GM23338 (cell line): ENCODE measurements at regions not wholly inside any gene's neighbourhood (a gene's known extent, or its start where the extent isn't known, plus 50 kb on each side); places are given as distances from the start of the nearest gene placed in this dataset.

Experiments
- ATAC-seq: fragments of 200-7000 bp; cut with Tn5 transposase; 3 replicates; pipeline ENCODE4 v1.9.1; 2020
- DNase-seq: peaks from one replicate; pipeline ENCODE4 v3.0.0-alpha.2; 2015; ENCODE audit warnings: low spot score
- H2AFZ ChIP-seq: fragments of 200-600 bp; sonication (generic); 2 replicates; pipeline ENCODE4 v1.8.0; 2016; ENCODE audit warnings: antibody characterized with exemption, mild to moderate bottlenecking, moderate library complexity
- H3F3A ChIP-seq: fragments of 200-600 bp; sonication (generic); replicated peaks from 2 replicates; pipeline ENCODE4 v1.8.0; 2017; ENCODE audit warnings: antibody characterized with exemption, mixed run types, low read depth
- H3K27ac ChIP-seq: fragments of 200-600 bp; sonication (generic); 2 replicates; pipeline ENCODE4 v1.6.1; 2016; ENCODE audit warnings: low read depth
- H3K27me3 ChIP-seq: fragments of 200-600 bp; sonication (generic); 2 replicates; pipeline ENCODE4 v1.8.0; 2016; ENCODE audit warnings: mild to moderate bottlenecking, mixed run types, moderate library complexity; ENCODE audit not compliant: insufficient read depth
- H3K36me3 ChIP-seq: fragments of 200-600 bp; sonication (generic); 2 replicates; pipeline ENCODE4 v1.8.0; 2016; ENCODE audit warnings: mild to moderate bottlenecking; ENCODE audit not compliant: insufficient read depth
- H3K4me1 ChIP-seq: fragments of 200-600 bp; sonication (generic); 2 replicates; pipeline ENCODE4 v1.8.0; 2016; ENCODE audit warnings: mild to moderate bottlenecking, moderate library complexity; ENCODE audit not compliant: insufficient read depth
- H3K4me2 ChIP-seq: fragments of 200-600 bp; sonication (generic); 2 replicates; pipeline ENCODE4 v1.7.1; 2017; ENCODE audit warnings: mixed run types
- H3K4me3 ChIP-seq: fragments of 200-600 bp; sonication (generic); 2 replicates; pipeline ENCODE4 v1.6.1; 2016; ENCODE audit warnings: mixed run types
- H3K79me2 ChIP-seq: fragments of 200-600 bp; sonication (generic); replicated peaks from 2 replicates; pipeline ENCODE4 v1.8.0; 2017; ENCODE audit warnings: mild to moderate bottlenecking; ENCODE audit not compliant: insufficient read depth
- H3K9me2 ChIP-seq: fragments of 200-600 bp; sonication (generic); 2 replicates; pipeline ENCODE4 v1.8.0; 2017; ENCODE audit not compliant: insufficient read depth
- H4K20me1 ChIP-seq: fragments of 200-600 bp; sonication (generic); replicated peaks from 2 replicates; pipeline ENCODE4 v1.8.0; 2017; ENCODE audit warnings: mild to moderate bottlenecking; ENCODE audit not compliant: insufficient read depth
- H3K27ac Mint-ChIP-seq: 2 replicates; pipeline ENCODE4 v1.8.0; 2020; ENCODE audit warnings: inconsistent platforms, mild to moderate bottlenecking, moderate library complexity, mixed read lengths
- H3K27me3 Mint-ChIP-seq: 3 replicates; pipeline ENCODE4 v1.8.0; 2022; ENCODE audit warnings: low read depth, mild to moderate bottlenecking, moderate library complexity, mixed read lengths, inconsistent platforms; ENCODE audit not compliant: insufficient read depth, poor library complexity
- H3K36me3 Mint-ChIP-seq: 3 replicates; pipeline ENCODE4 v1.8.0; 2021; ENCODE audit warnings: low read depth, mild to moderate bottlenecking, inconsistent platforms, moderate library complexity, mixed read lengths
- H3K4me1 Mint-ChIP-seq: 3 replicates; pipeline ENCODE4 v1.8.0; 2020; ENCODE audit warnings: mild to moderate bottlenecking, inconsistent platforms, mixed read lengths
- H3K4me3 Mint-ChIP-seq: 3 replicates; pipeline ENCODE4 v1.8.0; 2021; ENCODE audit warnings: moderate library complexity, mild to moderate bottlenecking, inconsistent platforms, mixed read lengths
- H3K9me3 Mint-ChIP-seq: 3 replicates; pipeline ENCODE4 v1.8.0; 2020; ENCODE audit warnings: moderate library complexity, mild to moderate bottlenecking, inconsistent platforms, mixed read lengths
- CREB1 ChIP-seq: fragments of 250-450 bp; sonication (Bioruptor Pico); IDR thresholded peaks from 2 replicates; pipeline ENCODE4 v1.5.0; 2020; ENCODE audit warnings: low read depth, mild to moderate bottlenecking, moderate library complexity
- EZH2phosphoT487 ChIP-seq: fragments of 200-600 bp; sonication (generic); IDR thresholded peaks from one replicate; pipeline ENCODE4 v1.8.1; 2018; ENCODE audit warnings: antibody characterized with exemption; ENCODE audit not compliant: unreplicated experiment
- JUNB ChIP-seq: IDR thresholded peaks from one replicate; pipeline ENCODE4 v1.6.1; 2016; ENCODE audit warnings: antibody characterized with exemption; ENCODE audit not compliant: unreplicated experiment
- NANOG ChIP-seq: IDR thresholded peaks from 2 replicates; pipeline ENCODE4 v1.6.1; 2016; ENCODE audit warnings: antibody characterized with exemption, borderline replicate concordance
- POLR2AphosphoS5 ChIP-seq: IDR thresholded peaks from 2 replicates; pipeline ENCODE4 v1.6.1; 2016; ENCODE audit warnings: antibody characterized with exemption, low read depth
- REST ChIP-seq: IDR thresholded peaks from one replicate; pipeline ENCODE4 v1.6.1; 2018; ENCODE audit warnings: antibody characterized with exemption; ENCODE audit not compliant: unreplicated experiment
- STAT1 ChIP-seq: IDR thresholded peaks from one replicate; pipeline ENCODE4 v1.6.1; 2016; ENCODE audit warnings: antibody characterized with exemption; ENCODE audit not compliant: unreplicated experiment
- ZNF114 ChIP-seq: fragments of 250-450 bp; sonication (Bioruptor Pico); IDR thresholded peaks from 2 replicates; pipeline ENCODE4 v1.5.0; 2020; ENCODE audit warnings: mild to moderate bottlenecking, moderate library complexity
- ZNF331 ChIP-seq: fragments of 250-450 bp; sonication (Bioruptor Pico); IDR thresholded peaks from 2 replicates; pipeline ENCODE4 v1.5.0; 2020; ENCODE audit warnings: low read depth, mild to moderate bottlenecking, moderate library complexity
- TF ChIP-seq, protein P1 (sequence below): IDR thresholded peaks from 2 replicates; pipeline ENCODE4 v1.6.1; 2016; ENCODE audit warnings: antibody characterized with exemption
- TF ChIP-seq, protein P2 (sequence below), 2 experiments: fragments of 200-600 bp in 1 of 2; sonication (generic) in 1 of 2; conservative IDR thresholded peaks; 2 replicates each; pipeline versions ENCODE4 v1.5.1 to v1.6.1; 2016 to 2017; ENCODE audit warnings: antibody characterized with exemption in 2 of 2, low read depth in 2 of 2, mild to moderate bottlenecking in 2 of 2, moderate library complexity in 1 of 2

- Histone ChIP-seq H4K20me1 (no peaks in the 10 kb centered on the region), H3K4me3 (no peak overlapping the region), H3K9me2 (peaks cover 10% of the 10 kb centered on the region; the same call in 1 of the 2 replicates), H2AFZ (no peak overlapping the region), H3K4me2 (no peak overlapping the region), H3F3A (no peaks in the 10 kb centered on the region), H3K79me2 (no peaks in the 10 kb centered on the region), H3K27me3 (no peaks in the 10 kb centered on the region), H3K4me1 (peaks cover 18% of the 10 kb centered on the region), H3K27ac (no peak overlapping the region), H3K36me3 (no peaks in the 10 kb centered on the region)
- ATAC-seq (no peak), DNase-seq (no peak)
- Mint-ChIP-seq H3K4me1 (peaks cover 26% of the 10 kb centered on the region), H3K4me3 (no peak overlapping the region), H3K27me3 (peaks cover 5% of the 10 kb centered on the region), H3K27ac (no peak overlapping the region), H3K9me3 (peaks cover 13% of the 10 kb centered on the region; the same call in 1 of the 3 replicates), H3K36me3 (peaks cover 2% of the 10 kb centered on the region; the same call in 1 of the 3 replicates)
- TF ChIP-seq ZNF331 (CRISPR knock-in tag) = no peak
Measured at GRCh38 chr15:98164986-98165385, 204.5 kb downstream of the ARRDC4 start.

DNA sequence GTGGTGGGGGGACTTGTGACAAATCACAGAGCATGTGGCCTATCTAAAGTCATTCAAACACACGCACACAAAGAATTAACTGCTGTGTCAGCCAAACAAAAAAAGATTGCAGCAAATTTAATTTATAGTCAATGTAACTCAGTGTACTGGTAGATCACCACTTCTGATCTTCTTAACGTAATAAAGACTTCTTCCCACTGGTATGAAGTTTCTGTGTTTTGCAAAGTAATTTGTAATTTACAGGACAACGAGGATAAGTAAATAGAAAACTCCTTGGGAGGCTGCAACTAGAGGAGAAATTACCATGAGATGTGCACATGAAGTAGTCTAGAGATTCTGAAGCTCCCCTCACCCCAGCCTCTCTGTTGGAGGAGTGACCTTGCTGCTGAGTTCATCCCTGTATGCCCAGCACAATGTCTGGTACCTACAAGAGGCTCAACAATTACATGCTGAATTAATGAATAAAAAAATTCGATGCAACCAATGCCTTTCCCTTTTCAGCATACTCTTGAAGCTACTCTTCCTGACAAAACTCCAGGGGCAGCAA, 207.3 kb downstream of the ARRDC4 start:
- no peak overlapping the region for H3K4me3 ChIP-seq
- no peak overlapping the region; the same call in 1 of the 2 replicates for H3K27ac ChIP-seq
- H3K4me2 ChIP-seq = peak overlapping the region; percentile 11; the same call in 1 of the 2 replicates
- Mint-ChIP-seq H3K36me3 (no peaks in the 10 kb centered on the region; the same call in 2 of the 3 replicates), H3K27ac (peak overlapping the region; percentile 49; the same call in 1 of the 2 replicates), H3K4me1 (peaks cover 24% of the 10 kb centered on the region), H3K4me3 (no peak overlapping the region), H3K9me3 (no peaks in the 10 kb centered on the region), H3K27me3 (peaks cover 5% of the 10 kb centered on the region)
- no peaks in the 10 kb centered on the region for H3K36me3 ChIP-seq
- ATAC-seq = peak; percentile 48
- peaks cover 7% of the 10 kb centered on the region; the same call in 1 of the 2 replicates for H3K9me2 ChIP-seq
- peak; percentile 6 for DNase-seq
- H4K20me1 ChIP-seq = no peaks in the 10 kb centered on the region
- H3K27me3 ChIP-seq = no peaks in the 10 kb centered on the region
- H3F3A ChIP-seq = no peaks in the 10 kb centered on the region
- peak overlapping the region; percentile 0; the same call in 1 of the 2 replicates for H2AFZ ChIP-seq
- H3K79me2 ChIP-seq = no peaks in the 10 kb centered on the region
- H3K4me1 ChIP-seq = peaks cover 19% of the 10 kb centered on the region
- TF ChIP-seq, protein P1, sequence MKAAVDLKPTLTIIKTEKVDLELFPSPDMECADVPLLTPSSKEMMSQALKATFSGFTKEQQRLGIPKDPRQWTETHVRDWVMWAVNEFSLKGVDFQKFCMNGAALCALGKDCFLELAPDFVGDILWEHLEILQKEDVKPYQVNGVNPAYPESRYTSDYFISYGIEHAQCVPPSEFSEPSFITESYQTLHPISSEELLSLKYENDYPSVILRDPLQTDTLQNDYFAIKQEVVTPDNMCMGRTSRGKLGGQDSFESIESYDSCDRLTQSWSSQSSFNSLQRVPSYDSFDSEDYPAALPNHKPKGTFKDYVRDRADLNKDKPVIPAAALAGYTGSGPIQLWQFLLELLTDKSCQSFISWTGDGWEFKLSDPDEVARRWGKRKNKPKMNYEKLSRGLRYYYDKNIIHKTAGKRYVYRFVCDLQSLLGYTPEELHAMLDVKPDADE = no peak
- no peak for TF ChIP-seq ZNF331 (CRISPR knock-in tag)
- TF ChIP-seq, protein P2, sequence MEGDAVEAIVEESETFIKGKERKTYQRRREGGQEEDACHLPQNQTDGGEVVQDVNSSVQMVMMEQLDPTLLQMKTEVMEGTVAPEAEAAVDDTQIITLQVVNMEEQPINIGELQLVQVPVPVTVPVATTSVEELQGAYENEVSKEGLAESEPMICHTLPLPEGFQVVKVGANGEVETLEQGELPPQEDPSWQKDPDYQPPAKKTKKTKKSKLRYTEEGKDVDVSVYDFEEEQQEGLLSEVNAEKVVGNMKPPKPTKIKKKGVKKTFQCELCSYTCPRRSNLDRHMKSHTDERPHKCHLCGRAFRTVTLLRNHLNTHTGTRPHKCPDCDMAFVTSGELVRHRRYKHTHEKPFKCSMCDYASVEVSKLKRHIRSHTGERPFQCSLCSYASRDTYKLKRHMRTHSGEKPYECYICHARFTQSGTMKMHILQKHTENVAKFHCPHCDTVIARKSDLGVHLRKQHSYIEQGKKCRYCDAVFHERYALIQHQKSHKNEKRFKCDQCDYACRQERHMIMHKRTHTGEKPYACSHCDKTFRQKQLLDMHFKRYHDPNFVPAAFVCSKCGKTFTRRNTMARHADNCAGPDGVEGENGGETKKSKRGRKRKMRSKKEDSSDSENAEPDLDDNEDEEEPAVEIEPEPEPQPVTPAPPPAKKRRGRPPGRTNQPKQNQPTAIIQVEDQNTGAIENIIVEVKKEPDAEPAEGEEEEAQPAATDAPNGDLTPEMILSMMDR (conservative IDR thresholded peaks at IDR 0.05; ENCODE audit: low read depth in 2 of 2) = no peak
- TF ChIP-seq NANOG = peak; percentile 47
- TF ChIP-seq JUNB = no peak
- TF ChIP-seq CREB1 (CRISPR knock-in tag) = no peak
- TF ChIP-seq EZH2phosphoT487 = no peak
- no peak for TF ChIP-seq POLR2AphosphoS5
- no peak for TF ChIP-seq ZNF114 (CRISPR knock-in tag)
- TF ChIP-seq REST = no peak
- TF ChIP-seq STAT1 = no peak
